Suprapubic skin (tissue), 3 donors: ENCODE measurements at regions not wholly inside any gene's neighbourhood (a gene's known extent, or its start where the extent isn't known, plus 50 kb on each side); places are given as distances from the start of the nearest gene placed in this dataset.
"Not testable (repeated sequence)": the region's sequence is repeated elsewhere in the genome, so short reads cannot be mapped to it uniquely, and the experiment has no call there.

Source experiments
- CTCF ChIP-seq, 2 donors: fragments of 200-600 bp in 1 of 2; fragments of 450-650 bp in 1 of 2; sonication (generic) in 1 of 2; IDR thresholded peaks; one replicate each; pipeline ENCODE4 v1.5.1; 2016 to 2019; ENCODE audit warnings: antibody characterized with exemption in 2 of 2, mild to moderate bottlenecking in 1 of 2, moderate library complexity in 1 of 2
- POLR2AphosphoS5 ChIP-seq, 3 donors: sonication (generic); formaldehyde crosslinking; IDR thresholded peaks; one replicate each; pipeline ENCODE4 v1.6.1; 2017; ENCODE audit warnings: antibody characterized with exemption in 3 of 3

GRCh38 chr18:59790346-59790936, 93.2 kb upstream of the CCBE1 start:
- TF ChIP-seq CTCF, POLR2AphosphoS5 (IDR thresholded peaks at IDR 0.05): not testable (repeated sequence)
